GM23338 (cell line): ENCODE measurements at regions not wholly inside any gene's neighbourhood (a gene's known extent, or its start where the extent isn't known, plus 50 kb on each side); places are given as distances from the start of the nearest gene placed in this dataset.
A peak's percentile ranks its signal among the peaks of the same experiment; 100 is the strongest.

Experiments used
- ATAC-seq: fragments of 200-7000 bp; cut with Tn5 transposase; 3 replicates; pipeline ENCODE4 v1.9.1; 2020
- DNase-seq: peaks from one replicate; pipeline ENCODE4 v3.0.0-alpha.2; 2015; ENCODE audit warnings: low spot score
- H2AFZ ChIP-seq: fragments of 200-600 bp; sonication (generic); 2 replicates; pipeline ENCODE4 v1.8.0; 2016; ENCODE audit warnings: antibody characterized with exemption, mild to moderate bottlenecking, moderate library complexity
- H3F3A ChIP-seq: fragments of 200-600 bp; sonication (generic); replicated peaks from 2 replicates; pipeline ENCODE4 v1.8.0; 2017; ENCODE audit warnings: antibody characterized with exemption, mixed run types, low read depth
- H3K27ac ChIP-seq: fragments of 200-600 bp; sonication (generic); 2 replicates; pipeline ENCODE4 v1.6.1; 2016; ENCODE audit warnings: low read depth
- H3K27me3 ChIP-seq: fragments of 200-600 bp; sonication (generic); 2 replicates; pipeline ENCODE4 v1.8.0; 2016; ENCODE audit warnings: mild to moderate bottlenecking, mixed run types, moderate library complexity; ENCODE audit not compliant: insufficient read depth
- H3K36me3 ChIP-seq: fragments of 200-600 bp; sonication (generic); 2 replicates; pipeline ENCODE4 v1.8.0; 2016; ENCODE audit warnings: mild to moderate bottlenecking; ENCODE audit not compliant: insufficient read depth
- H3K4me1 ChIP-seq: fragments of 200-600 bp; sonication (generic); 2 replicates; pipeline ENCODE4 v1.8.0; 2016; ENCODE audit warnings: mild to moderate bottlenecking, moderate library complexity; ENCODE audit not compliant: insufficient read depth
- H3K4me2 ChIP-seq: fragments of 200-600 bp; sonication (generic); 2 replicates; pipeline ENCODE4 v1.7.1; 2017; ENCODE audit warnings: mixed run types
- H3K4me3 ChIP-seq: fragments of 200-600 bp; sonication (generic); 2 replicates; pipeline ENCODE4 v1.6.1; 2016; ENCODE audit warnings: mixed run types
- H3K79me2 ChIP-seq: fragments of 200-600 bp; sonication (generic); replicated peaks from 2 replicates; pipeline ENCODE4 v1.8.0; 2017; ENCODE audit warnings: mild to moderate bottlenecking; ENCODE audit not compliant: insufficient read depth
- H3K9me2 ChIP-seq: fragments of 200-600 bp; sonication (generic); 2 replicates; pipeline ENCODE4 v1.8.0; 2017; ENCODE audit not compliant: insufficient read depth
- H4K20me1 ChIP-seq: fragments of 200-600 bp; sonication (generic); replicated peaks from 2 replicates; pipeline ENCODE4 v1.8.0; 2017; ENCODE audit warnings: mild to moderate bottlenecking; ENCODE audit not compliant: insufficient read depth
- H3K27ac Mint-ChIP-seq: 2 replicates; pipeline ENCODE4 v1.8.0; 2020; ENCODE audit warnings: inconsistent platforms, mild to moderate bottlenecking, moderate library complexity, mixed read lengths
- H3K27me3 Mint-ChIP-seq: 3 replicates; pipeline ENCODE4 v1.8.0; 2022; ENCODE audit warnings: low read depth, mild to moderate bottlenecking, moderate library complexity, mixed read lengths, inconsistent platforms; ENCODE audit not compliant: insufficient read depth, poor library complexity
- H3K36me3 Mint-ChIP-seq: 3 replicates; pipeline ENCODE4 v1.8.0; 2021; ENCODE audit warnings: low read depth, mild to moderate bottlenecking, inconsistent platforms, moderate library complexity, mixed read lengths
- H3K4me1 Mint-ChIP-seq: 3 replicates; pipeline ENCODE4 v1.8.0; 2020; ENCODE audit warnings: mild to moderate bottlenecking, inconsistent platforms, mixed read lengths
- H3K4me3 Mint-ChIP-seq: 3 replicates; pipeline ENCODE4 v1.8.0; 2021; ENCODE audit warnings: moderate library complexity, mild to moderate bottlenecking, inconsistent platforms, mixed read lengths
- H3K9me3 Mint-ChIP-seq: 3 replicates; pipeline ENCODE4 v1.8.0; 2020; ENCODE audit warnings: moderate library complexity, mild to moderate bottlenecking, inconsistent platforms, mixed read lengths
- CREB1 ChIP-seq: fragments of 250-450 bp; sonication (Bioruptor Pico); IDR thresholded peaks from 2 replicates; pipeline ENCODE4 v1.5.0; 2020; ENCODE audit warnings: low read depth, mild to moderate bottlenecking, moderate library complexity
- EZH2 ChIP-seq: fragments of 200-600 bp; sonication (generic); IDR thresholded peaks from one replicate; pipeline ENCODE4 v1.8.0; 2017; ENCODE audit warnings: antibody characterized with exemption, mild to moderate bottlenecking, low read depth; ENCODE audit not compliant: unreplicated experiment
- EZH2phosphoT487 ChIP-seq: fragments of 200-600 bp; sonication (generic); IDR thresholded peaks from one replicate; pipeline ENCODE4 v1.8.1; 2018; ENCODE audit warnings: antibody characterized with exemption; ENCODE audit not compliant: unreplicated experiment
- JUNB ChIP-seq: IDR thresholded peaks from one replicate; pipeline ENCODE4 v1.6.1; 2016; ENCODE audit warnings: antibody characterized with exemption; ENCODE audit not compliant: unreplicated experiment
- NANOG ChIP-seq: IDR thresholded peaks from 2 replicates; pipeline ENCODE4 v1.6.1; 2016; ENCODE audit warnings: antibody characterized with exemption, borderline replicate concordance
- POLR2AphosphoS5 ChIP-seq: IDR thresholded peaks from 2 replicates; pipeline ENCODE4 v1.6.1; 2016; ENCODE audit warnings: antibody characterized with exemption, low read depth
- REST ChIP-seq: IDR thresholded peaks from one replicate; pipeline ENCODE4 v1.6.1; 2018; ENCODE audit warnings: antibody characterized with exemption; ENCODE audit not compliant: unreplicated experiment
- STAT1 ChIP-seq: IDR thresholded peaks from one replicate; pipeline ENCODE4 v1.6.1; 2016; ENCODE audit warnings: antibody characterized with exemption; ENCODE audit not compliant: unreplicated experiment
- TF ChIP-seq, protein P1 (sequence below): IDR thresholded peaks from 2 replicates; pipeline ENCODE4 v1.6.1; 2016; ENCODE audit warnings: antibody characterized with exemption
- TF ChIP-seq, protein P2 (sequence below): fragments of 250-450 bp; sonication (Bioruptor Pico); IDR thresholded peaks from 2 replicates; pipeline ENCODE4 v1.5.0; 2020; ENCODE audit warnings: mild to moderate bottlenecking, moderate library complexity
- TF ChIP-seq, protein P3 (sequence below), 2 experiments: fragments of 200-600 bp in 1 of 2; sonication (generic) in 1 of 2; conservative IDR thresholded peaks; 2 replicates each; pipeline versions ENCODE4 v1.5.1 to v1.6.1; 2016 to 2017; ENCODE audit warnings: antibody characterized with exemption in 2 of 2, low read depth in 2 of 2, mild to moderate bottlenecking in 2 of 2, moderate library complexity in 1 of 2

GRCh38 chr2:62642429-62643099, 62.9 kb upstream of the EHBP1 start:
- Histone ChIP-seq H3F3A (no peaks in the 10 kb centered on the region), H3K27ac (no peak overlapping the region), H3K4me3 (no peak overlapping the region), H3K9me2 (0 out of 2 replicates have a peak, but pooled peaks cover 3% of the 10 kb centered on the region), H3K79me2 (no peaks in the 10 kb centered on the region), H3K4me1 (no peaks in the 10 kb centered on the region), H3K4me2 (no peak overlapping the region), H3K36me3 (no peaks in the 10 kb centered on the region), H2AFZ (peak overlapping the region; percentile 72; the same call in 1 of the 2 replicates), H4K20me1 (no peaks in the 10 kb centered on the region), H3K27me3 (no peaks in the 10 kb centered on the region)
- Mint-ChIP-seq H3K4me1 (peaks cover 2% of the 10 kb centered on the region; the same call in 1 of the 3 replicates), H3K36me3 (no peaks in the 10 kb centered on the region; the same call in 2 of the 3 replicates), H3K4me3 (no peak overlapping the region), H3K9me3 (peaks cover 14% of the 10 kb centered on the region), H3K27me3 (peaks cover 3% of the 10 kb centered on the region), H3K27ac (no peak overlapping the region)
- DNase-seq (no peak), ATAC-seq (no peak)
- no peak for TF ChIP-seq REST
- TF ChIP-seq, protein P1, sequence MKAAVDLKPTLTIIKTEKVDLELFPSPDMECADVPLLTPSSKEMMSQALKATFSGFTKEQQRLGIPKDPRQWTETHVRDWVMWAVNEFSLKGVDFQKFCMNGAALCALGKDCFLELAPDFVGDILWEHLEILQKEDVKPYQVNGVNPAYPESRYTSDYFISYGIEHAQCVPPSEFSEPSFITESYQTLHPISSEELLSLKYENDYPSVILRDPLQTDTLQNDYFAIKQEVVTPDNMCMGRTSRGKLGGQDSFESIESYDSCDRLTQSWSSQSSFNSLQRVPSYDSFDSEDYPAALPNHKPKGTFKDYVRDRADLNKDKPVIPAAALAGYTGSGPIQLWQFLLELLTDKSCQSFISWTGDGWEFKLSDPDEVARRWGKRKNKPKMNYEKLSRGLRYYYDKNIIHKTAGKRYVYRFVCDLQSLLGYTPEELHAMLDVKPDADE, result no peak
- no peak for TF ChIP-seq EZH2phosphoT487
- no peak for TF ChIP-seq EZH2
- TF ChIP-seq, protein P2, sequence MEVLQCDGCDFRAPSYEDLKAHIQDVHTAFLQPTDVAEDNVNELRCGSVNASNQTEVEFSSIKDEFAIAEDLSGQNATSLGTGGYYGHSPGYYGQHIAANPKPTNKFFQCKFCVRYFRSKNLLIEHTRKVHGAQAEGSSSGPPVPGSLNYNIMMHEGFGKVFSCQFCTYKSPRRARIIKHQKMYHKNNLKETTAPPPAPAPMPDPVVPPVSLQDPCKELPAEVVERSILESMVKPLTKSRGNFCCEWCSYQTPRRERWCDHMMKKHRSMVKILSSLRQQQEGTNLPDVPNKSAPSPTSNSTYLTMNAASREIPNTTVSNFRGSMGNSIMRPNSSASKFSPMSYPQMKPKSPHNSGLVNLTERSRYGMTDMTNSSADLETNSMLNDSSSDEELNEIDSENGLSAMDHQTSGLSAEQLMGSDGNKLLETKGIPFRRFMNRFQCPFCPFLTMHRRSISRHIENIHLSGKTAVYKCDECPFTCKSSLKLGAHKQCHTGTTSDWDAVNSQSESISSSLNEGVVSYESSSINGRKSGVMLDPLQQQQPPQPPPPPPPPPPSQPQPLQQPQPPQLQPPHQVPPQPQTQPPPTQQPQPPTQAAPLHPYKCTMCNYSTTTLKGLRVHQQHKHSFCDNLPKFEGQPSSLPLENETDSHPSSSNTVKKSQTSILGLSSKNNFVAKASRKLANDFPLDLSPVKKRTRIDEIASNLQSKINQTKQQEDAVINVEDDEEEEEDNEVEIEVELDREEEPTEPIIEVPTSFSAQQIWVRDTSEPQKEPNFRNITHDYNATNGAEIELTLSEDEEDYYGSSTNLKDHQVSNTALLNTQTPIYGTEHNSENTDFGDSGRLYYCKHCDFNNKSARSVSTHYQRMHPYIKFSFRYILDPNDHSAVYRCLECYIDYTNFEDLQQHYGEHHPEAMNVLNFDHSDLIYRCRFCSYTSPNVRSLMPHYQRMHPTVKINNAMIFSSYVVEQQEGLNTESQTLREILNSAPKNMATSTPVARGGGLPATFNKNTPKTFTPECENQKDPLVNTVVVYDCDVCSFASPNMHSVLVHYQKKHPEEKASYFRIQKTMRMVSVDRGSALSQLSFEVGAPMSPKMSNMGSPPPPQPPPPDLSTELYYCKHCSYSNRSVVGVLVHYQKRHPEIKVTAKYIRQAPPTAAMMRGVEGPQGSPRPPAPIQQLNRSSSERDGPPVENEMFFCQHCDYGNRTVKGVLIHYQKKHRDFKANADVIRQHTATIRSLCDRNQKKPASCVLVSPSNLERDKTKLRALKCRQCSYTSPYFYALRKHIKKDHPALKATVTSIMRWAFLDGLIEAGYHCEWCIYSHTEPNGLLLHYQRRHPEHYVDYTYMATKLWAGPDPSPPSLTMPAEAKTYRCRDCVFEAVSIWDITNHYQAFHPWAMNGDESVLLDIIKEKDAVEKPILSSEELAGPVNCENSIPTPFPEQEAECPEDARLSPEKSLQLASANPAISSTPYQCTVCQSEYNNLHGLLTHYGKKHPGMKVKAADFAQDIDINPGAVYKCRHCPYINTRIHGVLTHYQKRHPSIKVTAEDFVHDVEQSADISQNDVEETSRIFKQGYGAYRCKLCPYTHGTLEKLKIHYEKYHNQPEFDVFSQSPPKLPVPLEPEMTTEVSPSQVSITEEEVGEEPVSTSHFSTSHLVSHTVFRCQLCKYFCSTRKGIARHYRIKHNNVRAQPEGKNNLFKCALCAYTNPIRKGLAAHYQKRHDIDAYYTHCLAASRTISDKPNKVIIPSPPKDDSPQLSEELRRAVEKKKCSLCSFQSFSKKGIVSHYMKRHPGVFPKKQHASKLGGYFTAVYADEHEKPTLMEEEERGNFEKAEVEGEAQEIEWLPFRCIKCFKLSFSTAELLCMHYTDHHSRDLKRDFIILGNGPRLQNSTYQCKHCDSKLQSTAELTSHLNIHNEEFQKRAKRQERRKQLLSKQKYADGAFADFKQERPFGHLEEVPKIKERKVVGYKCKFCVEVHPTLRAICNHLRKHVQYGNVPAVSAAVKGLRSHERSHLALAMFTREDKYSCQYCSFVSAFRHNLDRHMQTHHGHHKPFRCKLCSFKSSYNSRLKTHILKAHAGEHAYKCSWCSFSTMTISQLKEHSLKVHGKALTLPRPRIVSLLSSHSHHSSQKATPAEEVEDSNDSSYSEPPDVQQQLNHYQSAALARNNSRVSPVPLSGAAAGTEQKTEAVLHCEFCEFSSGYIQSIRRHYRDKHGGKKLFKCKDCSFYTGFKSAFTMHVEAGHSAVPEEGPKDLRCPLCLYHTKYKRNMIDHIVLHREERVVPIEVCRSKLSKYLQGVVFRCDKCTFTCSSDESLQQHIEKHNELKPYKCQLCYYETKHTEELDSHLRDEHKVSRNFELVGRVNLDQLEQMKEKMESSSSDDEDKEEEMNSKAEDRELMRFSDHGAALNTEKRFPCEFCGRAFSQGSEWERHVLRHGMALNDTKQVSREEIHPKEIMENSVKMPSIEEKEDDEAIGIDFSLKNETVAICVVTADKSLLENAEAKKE, result no peak
- no peak for TF ChIP-seq JUNB
- TF ChIP-seq, protein P3, sequence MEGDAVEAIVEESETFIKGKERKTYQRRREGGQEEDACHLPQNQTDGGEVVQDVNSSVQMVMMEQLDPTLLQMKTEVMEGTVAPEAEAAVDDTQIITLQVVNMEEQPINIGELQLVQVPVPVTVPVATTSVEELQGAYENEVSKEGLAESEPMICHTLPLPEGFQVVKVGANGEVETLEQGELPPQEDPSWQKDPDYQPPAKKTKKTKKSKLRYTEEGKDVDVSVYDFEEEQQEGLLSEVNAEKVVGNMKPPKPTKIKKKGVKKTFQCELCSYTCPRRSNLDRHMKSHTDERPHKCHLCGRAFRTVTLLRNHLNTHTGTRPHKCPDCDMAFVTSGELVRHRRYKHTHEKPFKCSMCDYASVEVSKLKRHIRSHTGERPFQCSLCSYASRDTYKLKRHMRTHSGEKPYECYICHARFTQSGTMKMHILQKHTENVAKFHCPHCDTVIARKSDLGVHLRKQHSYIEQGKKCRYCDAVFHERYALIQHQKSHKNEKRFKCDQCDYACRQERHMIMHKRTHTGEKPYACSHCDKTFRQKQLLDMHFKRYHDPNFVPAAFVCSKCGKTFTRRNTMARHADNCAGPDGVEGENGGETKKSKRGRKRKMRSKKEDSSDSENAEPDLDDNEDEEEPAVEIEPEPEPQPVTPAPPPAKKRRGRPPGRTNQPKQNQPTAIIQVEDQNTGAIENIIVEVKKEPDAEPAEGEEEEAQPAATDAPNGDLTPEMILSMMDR (conservative IDR thresholded peaks at IDR 0.05; ENCODE audit: low read depth in 2 of 2), result no peak
- TF ChIP-seq STAT1, result no peak
- TF ChIP-seq CREB1 (CRISPR knock-in tag), result no peak
- no peak for TF ChIP-seq NANOG
- no peak for TF ChIP-seq POLR2AphosphoS5
